ENCODE measurements at regions not wholly inside any gene's neighbourhood (a gene's known extent, or its start where the extent isn't known, plus 50 kb on each side); places are given as distances from the start of the nearest gene placed in this dataset.

- no peak overlapping the region for H2BK5ac ChIP-seq (ENCODE audit: low read depth, low read length)
- H3K79me2 ChIP-seq (ENCODE audit: control insufficient read depth in 1 of 2, insufficient read depth in 2 of 2, low read length in 2 of 2): no peaks in the 10 kb centered on the region
- H3K4me2 ChIP-seq (ENCODE audit: insufficient read depth in 1 of 2, low read depth in 2 of 2, low read length in 2 of 2): no peak overlapping the region
- FAIRE-seq (no peak), DNase-seq (ENCODE audit: low read depth in 1 of 2, low spot score in 2 of 2) (no peak)
- H3K23me2 ChIP-seq (ENCODE audit: low read depth, low read length): no peaks in the 10 kb centered on the region
- no peaks in the 10 kb centered on the region for H3K27me3 ChIP-seq (replicated peaks in 1 of 4; ENCODE audit: control insufficient read depth in 3 of 4, extremely low read depth in 1 of 4, insufficient read depth in 3 of 4, low read length in 3 of 4)
- H3K4me3 ChIP-seq (ENCODE audit: extremely low read depth in 1 of 4, insufficient read depth in 2 of 4, low read depth in 3 of 4, low read length in 4 of 4): no peak overlapping the region
- no peak overlapping the region for H3K23ac ChIP-seq (ENCODE audit: insufficient read length)
- H3K9me3 ChIP-seq (ENCODE audit: insufficient read depth in 2 of 2, low read depth in 1 of 2, low read length in 1 of 2): no peaks in the 10 kb centered on the region
- H2BK120ac ChIP-seq (replicated peaks; ENCODE audit: low read depth, low read length): no peak overlapping the region
- POLR2A ChIA-PET (ENCODE audit: partially characterized antibody): interaction anchor here (1.2 kb wide), 1 partner anchor 17 kb away, joined by 3 read pairs; no protein-coding TSS in a partner anchor
- no peak for TF ChIP-seq SUZ12 (IDR thresholded peaks at IDR 0.05; ENCODE audit: low read length)
- TF ChIP-seq CHD2 (IDR thresholded peaks at IDR 0.05; ENCODE audit: low read length): no peak
- no peak for TF ChIP-seq POLR2AphosphoS5 (IDR thresholded peaks at IDR 0.05; ENCODE audit: low read depth, low read length)
- no peak for TF ChIP-seq USF2 (IDR thresholded peaks at IDR 0.05; ENCODE audit: low read length)
- TF ChIP-seq BACH1 (IDR thresholded peaks at IDR 0.05; ENCODE audit: low read length): no peak
- no peak for TF ChIP-seq SIRT6 (IDR thresholded peaks at IDR 0.05; ENCODE audit: low read length)
- TF ChIP-seq BRCA1 (IDR thresholded peaks at IDR 0.05; ENCODE audit: low read depth, low read length): no peak
- TF ChIP-seq SIN3A (conservative IDR thresholded peaks at IDR 0.05 in 1 of 2, IDR thresholded peaks at IDR 0.05 in 1 of 2; ENCODE audit: low read depth in 1 of 2, low read length in 2 of 2): no peak
- TF ChIP-seq PHF8 (conservative IDR thresholded peaks at IDR 0.05; ENCODE audit: low read depth, low read length): no peak
- no peak for TF ChIP-seq POLR2A (IDR thresholded peaks at IDR 0.05; ENCODE audit: control extremely low read depth in 1 of 2, low read depth in 2 of 2, low read length in 2 of 2)
- no peak for TF ChIP-seq TEAD4 (IDR thresholded peaks at IDR 0.05; ENCODE audit: low read depth, low read length)
- TF ChIP-seq TAF1 (IDR thresholded peaks at IDR 0.05; ENCODE audit: low read depth, low read length): no peak
- no peak overlapping the region for H4K8ac ChIP-seq (ENCODE audit: extremely low read depth, insufficient read depth, low read length)
- H4K5ac ChIP-seq (ENCODE audit: insufficient read length, low read depth, low read length): no peak overlapping the region
- H3K14ac ChIP-seq (ENCODE audit: insufficient read length): no peak overlapping the region
- no peak overlapping the region for H2BK15ac ChIP-seq (ENCODE audit: low read length)
- 81% methylated on average over 1 of the region's 1 CpG; no CpG with 5 or more reads in 1 of the 2 experiments for WGBS, 2 experiments (ENCODE audit: extremely low coverage in 1 of 2, insufficient coverage in 1 of 2, insufficient read length in 1 of 2, insufficient replicate concordance in 2 of 2, low coverage in 1 of 2, low lambda C conversion rate in 2 of 2, missing lambda C conversion rate in 1 of 2)
- H4K20me1 ChIP-seq (replicated peaks in 1 of 2; ENCODE audit: control insufficient read depth in 1 of 2, insufficient read depth in 2 of 2, low read length in 2 of 2): no peaks in the 10 kb centered on the region
- no peak overlapping the region for H2BK12ac ChIP-seq (ENCODE audit: low read depth, low read length)
- H3K36me3 ChIP-seq (ENCODE audit: control insufficient read depth in 2 of 4, insufficient read depth in 4 of 4, low read length in 3 of 4): no peaks in the 10 kb centered on the region
- H2AK5ac ChIP-seq (ENCODE audit: low read depth, low read length): no peak overlapping the region
- no peaks in the 10 kb centered on the region for H3K4me1 ChIP-seq (replicated peaks in 1 of 4; ENCODE audit: control insufficient read depth in 3 of 4, insufficient read depth in 4 of 4, low read length in 3 of 4)
- H3K79me1 ChIP-seq (ENCODE audit: low read depth, low read length): no peaks in the 10 kb centered on the region
- no peak overlapping the region for H4K91ac ChIP-seq (replicated peaks; ENCODE audit: insufficient read length, low read length)
- H2BK20ac ChIP-seq (ENCODE audit: low read length): no peak overlapping the region
- no peak overlapping the region for H3K4ac ChIP-seq (replicated peaks; ENCODE audit: insufficient read length, low read depth, low read length)
- H3K18ac ChIP-seq (ENCODE audit: extremely low read depth, low read length): no peak overlapping the region
- no peak overlapping the region for H2AFZ ChIP-seq (ENCODE audit: low read length)
- CTCF ChIA-PET (ENCODE audit: partially characterized antibody): no interaction called here
- no peak overlapping the region for H3K9ac ChIP-seq (replicated peaks in 1 of 4; ENCODE audit: extremely low read depth in 1 of 4, low read depth in 3 of 4, low read length in 3 of 4)
- no peak overlapping the region for H3K56ac ChIP-seq (replicated peaks; ENCODE audit: insufficient read length, low read depth, low read length)
- no peak overlapping the region for H3K27ac ChIP-seq (ENCODE audit: low read depth, low read length)
Observed at GRCh38 chr1:221867003-221867402, 125.1 kb upstream of the DUSP10 start.

Measured in H1 (cell line).